ENCODE measurements at regions not wholly inside any gene's neighbourhood (a gene's known extent, or its start where the extent isn't known, plus 50 kb on each side); places are given as distances from the start of the nearest gene placed in this dataset.
"Not testable (repeated sequence)": the region's sequence is repeated elsewhere in the genome, so short reads cannot be mapped to it uniquely, and the experiment has no call there.

- no peak for TF ChIP-seq CTCF (IDR thresholded peaks at IDR 0.05)
- DNase-seq (ENCODE audit: low spot score): no peak
Measured at GRCh38 chr10:28457110-28457509, 75.8 kb upstream of the WAC start.

GRCh38 chr10:28457873-28458272 is 75.0 kb upstream of the WAC start:
- not testable (repeated sequence) for DNase-seq (ENCODE audit: low spot score); ATAC-seq (ENCODE audit: low FRiP score)

More at GRCh38 chr10:28457110-28457509, 75.8 kb upstream of the WAC start:
- no peak for ATAC-seq (ENCODE audit: low FRiP score)

- no peak for ATAC-seq (ENCODE audit: low FRiP score)
- no peak for DNase-seq (ENCODE audit: low spot score)
- TF ChIP-seq CTCF (IDR thresholded peaks at IDR 0.05): no peak
Measured at GRCh38 chr10:28459453-28460144, 73.3 kb upstream of the WAC start.

GRCh38 chr10:28463141-28463540 is 69.8 kb upstream of the WAC start:
- DNase-seq (ENCODE audit: low spot score) (no peak), ATAC-seq (ENCODE audit: low FRiP score) (no peak)
- TF ChIP-seq CTCF (IDR thresholded peaks at IDR 0.05): no peak

GRCh38 chr10:28463676-28464395 is 69.1 kb upstream of the WAC start:
- no peak for TF ChIP-seq CTCF (IDR thresholded peaks at IDR 0.05)
- no peak for ATAC-seq (ENCODE audit: low FRiP score)
- DNase-seq (ENCODE audit: low spot score): no peak

GRCh38 chr10:28467615-28468014 is 65.3 kb upstream of the WAC start:
- ATAC-seq (ENCODE audit: low FRiP score): no peak

More at GRCh38 chr10:28467615-28468014, 65.3 kb upstream of the WAC start:
- no peak for DNase-seq (ENCODE audit: low spot score)
- TF ChIP-seq CTCF (IDR thresholded peaks at IDR 0.05): no peak

Data from omental fat pad (tissue), 3 donors.